Hepatocyte (in vitro differentiated cells): ENCODE measurements at regions not wholly inside any gene's neighbourhood (a gene's known extent, or its start where the extent isn't known, plus 50 kb on each side); places are given as distances from the start of the nearest gene placed in this dataset.

Experiments
- DNase-seq: peaks from one replicate; pipeline ENCODE4 v3.0.0-alpha.2; 2016; ENCODE audit warnings: low spot score
- H2AFZ ChIP-seq: fragments of 200-600 bp; sonication (generic); 2 replicates; pipeline ENCODE4 v1.6.0; 2016; ENCODE audit warnings: antibody characterized with exemption, mild to moderate bottlenecking
- H3K27ac ChIP-seq: fragments of 200-600 bp; sonication (generic); 2 replicates; pipeline ENCODE4 v1.5.1; 2016; ENCODE audit warnings: mild to moderate bottlenecking
- H3K27me3 ChIP-seq: fragments of 200-600 bp; sonication (generic); 2 replicates; pipeline ENCODE4 v1.6.1; 2016
- H3K36me3 ChIP-seq: fragments of 200-600 bp; sonication (generic); replicated peaks from 2 replicates; pipeline ENCODE4 v1.5.1; 2016; ENCODE audit warnings: low read depth; ENCODE audit not compliant: insufficient read depth
- H3K4me1 ChIP-seq: fragments of 200-600 bp; sonication (generic); 2 replicates; pipeline ENCODE4 v1.5.1; 2016; ENCODE audit warnings: mild to moderate bottlenecking, moderate library complexity; ENCODE audit not compliant: insufficient read depth
- H3K4me2 ChIP-seq: fragments of 200-600 bp; sonication (generic); 2 replicates; pipeline ENCODE4 v1.6.0; 2016
- H3K4me3 ChIP-seq: fragments of 200-600 bp; sonication (generic); 2 replicates; pipeline ENCODE4 v1.5.1; 2016; ENCODE audit warnings: mild to moderate bottlenecking
- H3K79me2 ChIP-seq: fragments of 200-600 bp; sonication (generic); 2 replicates; pipeline ENCODE4 v1.6.0; 2017; ENCODE audit warnings: mild to moderate bottlenecking
- H3K9me2 ChIP-seq: fragments of 200-600 bp; sonication (generic); replicated peaks from 2 replicates; pipeline ENCODE4 v1.6.0; 2017; ENCODE audit warnings: mild to moderate bottlenecking; ENCODE audit not compliant: insufficient read depth
- H3K9me3 ChIP-seq: fragments of 200-600 bp; sonication (generic); 2 replicates; pipeline ENCODE4 v1.5.1; 2016; ENCODE audit warnings: low read depth, mild to moderate bottlenecking
- H4K20me1 ChIP-seq: fragments of 200-600 bp; sonication (generic); 2 replicates; pipeline ENCODE4 v1.6.0; 2016; ENCODE audit warnings: mild to moderate bottlenecking; ENCODE audit not compliant: insufficient read depth, poor library complexity, severe bottlenecking
- EZH2 ChIP-seq: fragments of 200-600 bp; sonication (generic); IDR thresholded peaks from 2 replicates; pipeline ENCODE4 v1.6.1; 2016; ENCODE audit warnings: antibody characterized with exemption, mild to moderate bottlenecking, borderline replicate concordance
- EZH2phosphoT487 ChIP-seq: fragments of 200-600 bp; sonication (generic); IDR thresholded peaks from one replicate; pipeline ENCODE4 v1.6.1; 2018; ENCODE audit warnings: antibody characterized with exemption, mild to moderate bottlenecking, low read depth, moderate library complexity; ENCODE audit not compliant: unreplicated experiment, severe bottlenecking
- WGBS: methylation state at CpG from one replicate; pipeline ENCODE4 v1.1.6; 2016; ENCODE audit warnings: low lambda C conversion rate; ENCODE audit errors: missing lambda C conversion rate; 5-methylcytosine and 5-hydroxymethylcytosine counted together
- TF ChIP-seq, protein P1 (sequence below): fragments of 200-600 bp; sonication (generic); IDR thresholded peaks from 2 replicates; pipeline ENCODE4 v1.5.1; 2016; ENCODE audit warnings: antibody characterized with exemption, mild to moderate bottlenecking; ENCODE audit not compliant: poor library complexity

GRCh38 chr12:125244338-125244737, 179.1 kb downstream of the AACS start:
- Histone ChIP-seq H2AFZ (no peak overlapping the region), H3K36me3 (no peaks in the 10 kb centered on the region), H3K27ac (no peak overlapping the region), H3K4me3 (no peak overlapping the region), H3K9me2 (no peaks in the 10 kb centered on the region), H3K27me3 (no peaks in the 10 kb centered on the region), H3K9me3 (no peaks in the 10 kb centered on the region), H3K79me2 (no peaks in the 10 kb centered on the region), H4K20me1 (no peaks in the 10 kb centered on the region), H3K4me2 (no peak overlapping the region), H3K4me1 (no peaks in the 10 kb centered on the region)
- TF ChIP-seq EZH2phosphoT487 (no peak), EZH2 (no peak)
- TF ChIP-seq, protein P1, sequence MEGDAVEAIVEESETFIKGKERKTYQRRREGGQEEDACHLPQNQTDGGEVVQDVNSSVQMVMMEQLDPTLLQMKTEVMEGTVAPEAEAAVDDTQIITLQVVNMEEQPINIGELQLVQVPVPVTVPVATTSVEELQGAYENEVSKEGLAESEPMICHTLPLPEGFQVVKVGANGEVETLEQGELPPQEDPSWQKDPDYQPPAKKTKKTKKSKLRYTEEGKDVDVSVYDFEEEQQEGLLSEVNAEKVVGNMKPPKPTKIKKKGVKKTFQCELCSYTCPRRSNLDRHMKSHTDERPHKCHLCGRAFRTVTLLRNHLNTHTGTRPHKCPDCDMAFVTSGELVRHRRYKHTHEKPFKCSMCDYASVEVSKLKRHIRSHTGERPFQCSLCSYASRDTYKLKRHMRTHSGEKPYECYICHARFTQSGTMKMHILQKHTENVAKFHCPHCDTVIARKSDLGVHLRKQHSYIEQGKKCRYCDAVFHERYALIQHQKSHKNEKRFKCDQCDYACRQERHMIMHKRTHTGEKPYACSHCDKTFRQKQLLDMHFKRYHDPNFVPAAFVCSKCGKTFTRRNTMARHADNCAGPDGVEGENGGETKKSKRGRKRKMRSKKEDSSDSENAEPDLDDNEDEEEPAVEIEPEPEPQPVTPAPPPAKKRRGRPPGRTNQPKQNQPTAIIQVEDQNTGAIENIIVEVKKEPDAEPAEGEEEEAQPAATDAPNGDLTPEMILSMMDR = no peak
- 94% methylated on average over 8 of the region's 8 CpGs for WGBS
- DNase-seq = no peak

- DNase-seq = peak; percentile 12
These were observed 180.6 kb downstream of the AACS start for GRCh38 chr12:125245581-125246557.

DNA sequence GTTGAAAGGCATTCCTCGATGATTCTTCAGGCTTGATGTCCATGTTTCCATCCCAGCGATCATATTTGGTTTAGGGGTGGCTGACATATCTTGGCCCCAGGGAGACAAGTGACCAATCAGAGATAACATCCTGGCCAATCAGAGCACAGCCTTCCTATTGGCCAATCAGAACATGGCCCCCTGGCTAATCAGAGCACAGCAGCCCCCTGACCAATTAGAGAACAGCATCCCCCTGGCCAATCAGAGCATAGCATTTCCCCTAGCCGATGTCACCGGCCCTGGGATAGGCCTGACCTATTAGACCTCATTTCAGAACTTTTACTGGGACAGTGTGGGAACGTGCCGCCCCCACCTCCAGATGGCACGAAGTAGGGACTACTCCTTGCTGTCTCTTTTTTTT, 182.2 kb downstream of the AACS start:
- H3K4me1 ChIP-seq = no peaks in the 10 kb centered on the region
- no peak overlapping the region for H3K27ac ChIP-seq
- no peaks in the 10 kb centered on the region for H3K79me2 ChIP-seq
- no peaks in the 10 kb centered on the region for H3K9me2 ChIP-seq
- no peak overlapping the region for H3K4me3 ChIP-seq
- no peaks in the 10 kb centered on the region for H3K27me3 ChIP-seq
- H2AFZ ChIP-seq = no peak overlapping the region
- no peak for DNase-seq
- H3K4me2 ChIP-seq = no peak overlapping the region
- H4K20me1 ChIP-seq = no peaks in the 10 kb centered on the region
- WGBS = 94% methylated on average over 7 of the region's 7 CpGs
- H3K9me3 ChIP-seq = no peaks in the 10 kb centered on the region
- TF ChIP-seq, protein P1 = no peak
- TF ChIP-seq EZH2phosphoT487 (no peak), EZH2 (no peak)
- no peaks in the 10 kb centered on the region for H3K36me3 ChIP-seq

More at GRCh38 chr12:125245581-125246557, 180.6 kb downstream of the AACS start:
- H4K20me1 ChIP-seq = no peaks in the 10 kb centered on the region
- H3K9me2 ChIP-seq = no peaks in the 10 kb centered on the region
- H3K79me2 ChIP-seq = no peaks in the 10 kb centered on the region
- no peak overlapping the region for H2AFZ ChIP-seq
- no peak overlapping the region for H3K4me2 ChIP-seq
- H3K27ac ChIP-seq = no peak overlapping the region
- no peak for TF ChIP-seq EZH2phosphoT487
- TF ChIP-seq EZH2 = no peak
- TF ChIP-seq, protein P1 = no peak
- H3K27me3 ChIP-seq = no peaks in the 10 kb centered on the region
- H3K4me1 ChIP-seq = no peaks in the 10 kb centered on the region
- 55% methylated on average over 20 of the region's 21 CpGs for WGBS
- H3K4me3 ChIP-seq = no peak overlapping the region
- H3K36me3 ChIP-seq = no peaks in the 10 kb centered on the region
- no peaks in the 10 kb centered on the region for H3K9me3 ChIP-seq
